ENCODE measurements at regions not wholly inside any gene's neighbourhood (a gene's known extent, or its start where the extent isn't known, plus 50 kb on each side); places are given as distances from the start of the nearest gene placed in this dataset.
"Not testable (repeated sequence)": the region's sequence is repeated elsewhere in the genome, so short reads cannot be mapped to it uniquely, and the experiment has no call there.

DNA sequence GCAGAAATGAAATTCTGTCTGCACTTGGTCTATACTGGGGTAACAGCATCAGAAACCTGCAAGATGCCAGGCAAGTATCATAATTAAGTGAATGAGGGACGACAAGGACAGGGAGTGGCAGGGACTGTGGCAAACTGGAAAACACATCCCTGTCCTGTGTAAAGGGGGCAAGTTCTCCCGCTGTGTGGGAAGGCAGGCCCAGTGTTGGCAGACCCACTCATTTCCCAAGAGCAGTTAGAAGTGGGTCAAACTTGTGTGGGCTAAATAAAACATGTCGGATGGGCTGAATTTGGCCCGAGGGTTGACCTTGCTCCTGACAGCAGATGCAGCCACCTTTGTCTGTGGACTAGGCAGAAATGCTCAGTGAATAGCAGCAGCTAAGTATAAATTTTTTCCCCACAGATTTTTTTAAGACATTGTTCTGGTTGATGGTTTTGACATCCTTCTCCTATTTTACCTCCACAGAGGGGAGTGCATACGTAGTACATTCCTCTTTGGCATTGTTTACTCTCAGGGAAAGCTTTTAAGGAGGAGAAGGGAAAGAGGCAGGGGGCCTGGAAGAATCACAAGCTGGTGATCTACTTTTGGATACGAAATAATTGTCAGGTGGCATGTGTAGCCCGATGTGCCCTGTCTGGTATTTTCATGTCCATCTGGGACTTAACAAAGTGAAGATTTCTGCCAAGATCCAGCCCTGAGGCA is 72.6 kb upstream of the SEC22B start:
- POLR2A ChIA-PET; DNase-seq (ENCODE audit: extremely low spot score); CTCF ChIA-PET: not testable (repeated sequence)

DNA sequence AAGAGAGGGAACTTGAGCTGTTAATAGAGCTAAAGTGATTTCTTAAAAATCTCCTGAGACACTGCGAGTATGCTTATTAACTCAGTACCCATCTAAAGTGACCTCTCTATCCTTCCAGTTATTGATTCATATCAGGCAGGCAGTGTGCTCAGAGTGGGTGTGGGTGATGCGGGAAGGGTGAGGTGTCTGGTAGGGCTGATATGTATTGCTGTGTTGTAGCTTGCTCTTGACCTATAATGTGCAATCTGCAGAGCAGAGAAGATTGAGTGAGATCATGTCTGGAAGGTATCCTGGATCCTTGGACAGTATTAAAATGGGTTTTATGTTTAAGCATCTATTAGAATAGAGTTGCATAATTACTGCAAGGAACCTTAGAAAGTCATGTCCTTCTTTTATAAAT is 71.9 kb upstream of the SEC22B start:
- CTCF ChIA-PET; DNase-seq (ENCODE audit: extremely low spot score); POLR2A ChIA-PET: not testable (repeated sequence)

DNA sequence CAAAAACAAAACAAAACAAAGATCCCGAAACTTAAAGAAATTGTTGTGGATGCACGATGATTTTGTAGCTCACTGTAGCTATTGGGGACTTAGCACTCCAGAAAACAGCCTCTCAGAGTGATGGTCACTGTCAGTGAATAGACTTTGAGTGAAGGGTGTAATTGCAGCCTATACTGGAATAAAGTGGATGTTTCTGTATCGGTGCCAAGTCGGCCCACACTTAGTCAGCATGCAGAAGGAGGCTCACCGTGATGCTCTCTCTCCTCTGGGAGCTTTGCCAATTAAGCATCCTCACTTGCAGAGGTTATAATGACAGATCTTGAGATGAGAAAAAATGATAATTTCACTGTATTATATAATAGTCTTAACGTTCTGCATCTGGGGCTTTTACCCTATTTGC is 67.5 kb upstream of the SEC22B start:
- POLR2A ChIA-PET; DNase-seq (ENCODE audit: extremely low spot score); CTCF ChIA-PET: not testable (repeated sequence)

DNA sequence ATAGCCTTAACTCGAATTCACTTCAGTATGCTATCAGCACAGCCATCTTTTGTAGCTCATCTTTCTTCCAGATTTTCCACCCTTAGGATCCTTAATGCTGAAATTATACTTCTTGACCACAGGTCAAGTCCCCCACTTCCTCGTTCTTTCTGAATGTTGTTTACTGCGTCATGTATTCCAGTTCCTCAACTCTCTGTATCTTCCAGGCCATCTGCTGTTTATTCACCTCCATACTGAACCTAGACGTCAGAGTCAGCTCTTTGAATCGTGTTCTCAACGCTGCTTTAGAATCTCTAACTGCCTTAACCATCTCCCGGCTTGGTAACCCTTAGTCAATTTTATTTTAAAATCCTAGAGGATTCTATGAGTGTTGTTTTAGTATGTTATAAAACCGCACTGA is 66.3 kb upstream of the SEC22B start:
- POLR2A ChIA-PET; DNase-seq (ENCODE audit: extremely low spot score); CTCF ChIA-PET: not testable (repeated sequence)

DNA sequence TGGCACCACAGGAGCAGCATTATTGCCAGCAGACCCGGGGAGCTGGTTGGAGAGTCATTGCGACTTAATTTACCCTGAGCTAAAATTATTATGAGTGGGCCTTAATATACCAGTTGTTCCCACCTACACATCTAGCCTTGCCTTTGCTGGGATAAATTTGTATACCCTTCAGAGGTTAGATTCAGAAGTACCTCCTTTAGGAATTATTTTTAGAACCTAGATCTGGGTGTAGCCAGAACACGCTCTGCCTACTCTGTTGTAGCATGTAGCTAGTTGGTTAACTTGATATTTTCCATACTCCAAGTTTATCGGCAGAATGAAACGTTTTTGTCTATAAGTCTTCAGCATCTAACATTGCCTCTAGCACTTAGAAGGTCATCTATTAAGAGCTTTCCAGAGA is 65.5 kb upstream of the SEC22B start:
- DNase-seq (ENCODE audit: extremely low spot score); POLR2A ChIA-PET; CTCF ChIA-PET: not testable (repeated sequence)

DNA sequence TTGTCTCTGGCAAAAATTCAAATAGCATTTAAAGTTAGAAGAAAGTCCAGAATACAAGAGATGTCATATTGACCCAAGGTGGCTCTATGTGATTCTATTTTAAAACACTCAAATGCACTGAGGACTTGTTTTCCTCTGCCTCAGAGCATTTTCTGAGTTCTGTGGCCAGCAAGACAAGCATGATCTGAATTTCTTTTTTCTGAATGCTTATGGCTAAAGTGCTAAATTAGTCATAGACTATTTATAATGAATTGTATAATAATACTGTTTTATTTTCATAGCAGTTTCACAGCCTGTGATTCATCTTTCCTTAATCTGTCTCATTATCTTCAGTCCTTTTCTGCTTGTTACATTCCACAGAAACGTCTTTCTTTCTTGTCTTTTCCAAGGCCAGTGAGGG is 63.9 kb upstream of the SEC22B start:
- DNase-seq (ENCODE audit: extremely low spot score); POLR2A ChIA-PET; CTCF ChIA-PET: not testable (repeated sequence)

DNA sequence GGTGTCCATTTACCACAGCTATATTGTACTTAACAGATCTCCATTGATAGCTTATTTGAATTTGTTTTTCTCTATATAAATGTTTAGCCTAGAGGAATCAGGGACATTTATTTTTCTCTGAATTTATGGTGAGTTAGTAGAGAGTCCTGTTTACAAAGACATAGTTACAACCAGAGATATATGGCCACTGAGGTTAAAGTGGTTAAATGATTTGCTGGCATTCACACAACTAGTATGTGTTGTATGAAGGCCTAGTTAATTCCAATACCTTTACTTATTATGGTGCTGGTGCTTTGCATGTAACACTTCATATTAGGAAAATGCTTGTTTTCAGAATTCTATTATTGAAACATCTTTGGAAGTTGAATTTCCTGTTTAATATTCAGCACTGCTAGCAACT is 63.0 kb upstream of the SEC22B start:
- CTCF ChIA-PET; POLR2A ChIA-PET; DNase-seq (ENCODE audit: extremely low spot score): not testable (repeated sequence)

DNA sequence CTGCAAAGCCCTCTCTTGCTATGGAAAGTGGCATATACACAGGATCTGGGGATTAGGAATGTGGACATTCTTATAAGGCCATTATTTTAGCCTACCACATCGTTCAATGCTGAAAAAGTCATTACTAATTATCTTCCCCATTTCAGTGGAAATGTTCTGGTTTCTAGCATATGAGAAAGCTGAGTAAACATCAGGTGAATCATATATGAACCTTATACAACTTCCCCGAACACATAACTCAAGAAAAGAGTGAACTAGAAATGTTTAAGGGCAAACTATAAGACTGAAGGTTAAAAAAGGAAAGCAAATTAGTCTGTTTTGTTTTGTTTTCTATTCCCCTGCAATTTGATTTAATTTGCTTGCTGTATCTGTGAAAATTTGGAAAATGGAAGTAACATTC is 62.5 kb upstream of the SEC22B start:
- CTCF ChIA-PET; DNase-seq (ENCODE audit: extremely low spot score); POLR2A ChIA-PET: not testable (repeated sequence)

DNA sequence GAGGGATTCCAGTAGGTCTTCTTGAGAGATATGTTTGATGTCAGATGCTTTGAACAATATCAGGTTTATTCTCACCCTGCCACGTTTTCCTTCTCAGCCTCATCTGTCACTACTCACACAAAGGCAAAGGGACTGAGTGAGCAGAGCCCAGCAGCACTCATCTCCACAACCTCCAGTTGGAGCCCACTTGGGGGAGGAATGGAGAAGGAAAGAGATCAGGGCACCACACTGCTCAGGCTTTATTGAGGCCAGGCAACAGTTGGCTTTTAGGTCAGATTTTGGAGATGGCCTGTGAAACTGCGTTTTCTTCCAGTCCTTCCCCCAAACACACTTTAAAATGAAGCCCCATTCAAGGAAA is 57.3 kb upstream of the SEC22B start:
- DNase-seq (ENCODE audit: extremely low spot score); CTCF ChIA-PET; POLR2A ChIA-PET: not testable (repeated sequence)

DNA sequence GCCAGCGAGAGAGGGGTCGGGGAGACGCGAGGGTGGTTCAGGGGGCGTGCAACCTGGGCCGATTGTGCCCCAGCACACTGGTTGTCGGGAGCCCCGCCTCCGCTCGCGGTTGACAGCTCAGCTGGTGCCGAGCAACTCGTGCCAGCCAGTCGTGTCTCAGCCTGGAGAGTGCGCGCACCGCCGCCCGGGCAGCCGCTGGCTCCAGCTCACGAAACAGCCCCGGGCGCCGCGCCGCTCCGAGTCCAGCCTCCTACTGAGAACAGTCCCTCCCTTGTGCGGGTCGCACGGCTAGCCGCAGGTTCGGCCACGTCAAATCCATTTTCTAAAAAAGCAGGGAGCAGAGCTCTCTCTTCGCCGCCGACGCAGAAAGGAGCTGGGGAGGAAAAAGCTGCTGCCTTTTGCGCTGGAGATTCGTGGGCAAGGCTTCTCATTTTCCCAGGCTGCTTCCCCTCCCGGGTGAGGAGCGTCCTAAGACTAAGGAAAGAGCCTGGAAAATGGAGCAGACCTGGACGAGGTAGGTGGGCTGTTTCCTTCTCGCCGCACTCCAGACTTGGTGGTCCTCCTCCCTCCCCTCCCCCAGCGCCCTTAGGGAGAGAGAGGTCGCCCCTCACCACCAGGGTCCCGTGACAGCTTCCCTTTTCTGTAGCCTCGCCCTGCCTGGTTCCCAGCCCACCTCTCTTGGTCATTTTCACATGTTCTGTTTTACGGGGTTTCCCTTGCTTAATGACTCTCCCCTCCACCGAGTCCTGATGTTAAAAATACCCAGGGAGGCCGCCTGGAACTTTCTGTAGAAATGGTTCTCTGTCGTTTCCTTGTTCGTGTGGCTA is 56.7 kb upstream of the SEC22B start:
- DNase-seq (ENCODE audit: extremely low spot score); CTCF ChIA-PET; POLR2A ChIA-PET: not testable (repeated sequence)

DNA sequence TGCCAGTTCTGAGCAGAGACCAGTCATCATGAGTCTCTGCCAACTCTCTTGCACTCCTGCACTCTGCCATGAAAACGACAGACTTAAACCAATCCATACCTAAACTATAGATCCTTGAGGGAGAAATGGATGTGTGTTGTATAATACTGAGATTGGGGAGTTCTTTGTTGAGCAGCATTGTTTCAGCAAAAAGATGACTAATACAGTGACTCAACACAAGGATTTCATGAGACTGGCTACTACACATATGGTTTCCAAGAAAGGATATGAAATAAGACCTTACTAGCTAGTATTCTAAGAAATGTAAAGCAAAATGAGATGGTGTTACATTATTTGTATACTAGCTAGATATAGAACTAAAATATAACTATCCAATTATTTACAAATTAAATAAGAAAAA is 53.5 kb upstream of the SEC22B start:
- DNase-seq (ENCODE audit: extremely low spot score); CTCF ChIA-PET; POLR2A ChIA-PET: not testable (repeated sequence)

All from GM10248 (cell line).